GM20431 (cell line): ENCODE measurements at regions not wholly inside any gene's neighbourhood (a gene's known extent, or its start where the extent isn't known, plus 50 kb on each side); places are given as distances from the start of the nearest gene placed in this dataset.

Experiments used
- in situ Hi-C: fragments of 300-500 bp; cut with MseI, MboI; formaldehyde crosslinking; loops from one replicate; pipeline ENCODE4 v1.15.0; 2020; ENCODE audit warnings: low sequenced_read_pairs; ENCODE audit not compliant: unreplicated experiment

DNA sequence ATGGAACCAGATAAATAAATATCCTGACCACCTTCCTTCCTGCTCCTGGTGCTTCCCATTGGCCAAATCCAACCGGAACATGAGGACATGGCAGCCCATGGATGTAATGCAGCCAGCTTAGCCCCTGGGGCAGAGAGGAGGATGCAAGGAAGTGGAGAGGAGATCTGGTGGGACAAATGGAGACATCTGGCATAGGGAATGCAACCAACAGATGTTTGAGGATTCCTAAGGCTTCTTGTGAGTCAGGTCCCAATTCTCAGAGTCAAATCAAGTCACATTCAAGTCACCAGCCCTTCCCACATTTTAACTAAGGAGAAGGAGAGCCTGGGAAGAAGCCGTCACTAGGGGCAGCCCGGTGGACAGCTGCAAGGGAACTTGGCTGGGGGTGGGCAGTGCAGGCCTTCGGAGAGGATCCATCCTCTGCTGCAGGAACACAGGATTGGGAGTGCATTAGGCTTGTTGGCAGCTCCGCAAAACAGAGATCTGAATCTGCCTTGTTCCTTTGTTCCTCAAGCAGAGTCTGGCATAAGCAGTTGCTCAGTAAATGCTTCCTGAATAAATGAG lies 62.8 kb upstream of the HS3ST2 start:
- in situ Hi-C loops, result no loop called here

DNA sequence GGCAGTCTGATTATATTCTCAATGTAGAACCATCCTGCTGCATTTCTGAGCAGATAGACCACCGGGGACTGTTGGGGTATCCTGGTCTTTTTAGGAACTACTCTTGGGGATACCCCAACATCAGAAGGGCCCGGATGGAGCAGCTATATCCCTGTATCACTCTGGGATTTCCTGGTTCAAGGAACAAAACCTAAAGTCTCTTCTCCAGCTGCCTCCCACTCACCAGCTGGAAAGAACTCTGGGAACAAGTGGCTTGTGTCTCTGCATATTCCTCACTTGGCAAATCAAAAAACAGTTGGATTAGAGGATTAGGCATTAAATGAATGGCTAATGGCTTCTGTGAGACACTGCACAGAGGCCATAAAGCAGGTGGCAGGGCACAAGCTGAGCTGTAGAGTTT lies 62.3 kb upstream of the HS3ST2 start:
- in situ Hi-C loops, result no loop called here

DNA sequence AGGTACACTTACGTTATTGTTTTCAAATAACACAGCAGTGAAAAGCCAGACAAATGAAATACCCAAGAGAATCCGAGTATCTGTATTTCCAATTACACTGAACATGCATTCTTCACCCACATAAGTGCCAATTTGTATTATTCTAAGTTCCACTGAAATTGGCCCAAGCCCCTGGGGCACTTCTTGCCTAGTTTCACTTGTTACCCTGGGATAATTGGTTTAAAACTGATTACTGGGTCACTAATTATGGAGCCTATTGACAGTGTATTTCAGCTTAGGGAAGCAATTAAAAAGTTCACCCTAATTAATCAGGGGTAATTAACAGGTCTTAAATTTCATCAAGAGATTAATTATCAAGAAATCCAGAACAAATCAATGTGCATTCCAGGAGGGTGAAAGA lies 60.5 kb upstream of the HS3ST2 start:
- in situ Hi-C loops, result no loop called here

DNA sequence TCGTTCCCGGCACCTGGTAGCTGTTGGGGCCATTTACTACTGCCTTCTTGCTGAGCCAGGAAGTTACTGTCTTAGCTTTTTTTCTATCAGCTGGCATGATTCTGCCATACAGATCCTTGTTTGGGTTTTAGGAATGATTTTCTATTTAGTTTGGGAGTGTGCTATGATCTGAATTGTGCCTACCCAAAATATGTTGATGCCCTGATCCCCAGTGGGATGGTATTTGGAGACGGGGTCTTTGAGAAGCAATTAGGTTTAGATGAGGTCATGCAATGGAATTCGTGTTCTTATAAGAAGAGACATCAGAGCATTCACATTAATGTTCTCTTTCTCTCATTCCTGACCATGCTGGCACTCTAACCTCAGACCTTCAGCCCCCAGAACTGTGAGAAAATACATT lies 59.4 kb upstream of the HS3ST2 start:
- in situ Hi-C loops, result no loop called here

DNA sequence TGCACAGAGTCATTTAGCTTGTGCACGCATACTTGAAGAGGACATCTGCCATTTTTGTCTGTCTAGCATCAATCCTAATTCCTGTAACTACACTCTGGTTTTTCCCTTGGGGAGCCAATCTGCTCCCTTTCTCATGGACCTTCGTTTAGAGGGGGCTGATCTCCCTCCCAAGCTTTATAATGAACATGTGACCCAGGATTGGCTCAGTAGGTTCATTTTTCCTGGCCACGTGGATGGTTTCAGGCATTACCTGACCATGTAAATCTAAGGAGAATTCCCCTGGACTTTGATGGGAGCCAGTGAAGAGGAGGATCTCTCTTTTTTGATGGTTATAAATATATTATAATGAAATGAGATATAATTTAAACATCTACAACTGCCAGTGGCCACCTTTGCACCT lies 56.8 kb upstream of the HS3ST2 start:
- in situ Hi-C loops, result no loop called here

DNA sequence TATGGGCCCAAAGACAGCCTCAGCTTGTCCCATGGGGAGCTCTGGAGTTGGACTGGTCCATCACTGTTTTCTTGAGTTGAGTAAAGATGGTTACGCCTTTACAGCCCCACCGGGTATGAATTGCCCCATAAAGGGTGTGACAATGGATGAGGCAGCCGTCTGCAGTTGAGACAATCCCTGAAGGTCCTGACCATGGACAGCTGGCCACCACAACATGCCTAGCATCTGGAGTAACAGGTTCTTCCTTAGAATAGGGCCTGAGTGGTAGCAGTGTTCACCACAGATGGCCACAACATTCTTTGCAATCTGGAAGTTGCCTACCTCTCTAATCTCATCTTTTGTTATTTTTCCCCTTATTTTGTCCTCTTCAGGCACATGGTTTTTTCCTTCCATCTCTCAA lies 51.5 kb upstream of the HS3ST2 start:
- in situ Hi-C loops, result no loop called here

DNA sequence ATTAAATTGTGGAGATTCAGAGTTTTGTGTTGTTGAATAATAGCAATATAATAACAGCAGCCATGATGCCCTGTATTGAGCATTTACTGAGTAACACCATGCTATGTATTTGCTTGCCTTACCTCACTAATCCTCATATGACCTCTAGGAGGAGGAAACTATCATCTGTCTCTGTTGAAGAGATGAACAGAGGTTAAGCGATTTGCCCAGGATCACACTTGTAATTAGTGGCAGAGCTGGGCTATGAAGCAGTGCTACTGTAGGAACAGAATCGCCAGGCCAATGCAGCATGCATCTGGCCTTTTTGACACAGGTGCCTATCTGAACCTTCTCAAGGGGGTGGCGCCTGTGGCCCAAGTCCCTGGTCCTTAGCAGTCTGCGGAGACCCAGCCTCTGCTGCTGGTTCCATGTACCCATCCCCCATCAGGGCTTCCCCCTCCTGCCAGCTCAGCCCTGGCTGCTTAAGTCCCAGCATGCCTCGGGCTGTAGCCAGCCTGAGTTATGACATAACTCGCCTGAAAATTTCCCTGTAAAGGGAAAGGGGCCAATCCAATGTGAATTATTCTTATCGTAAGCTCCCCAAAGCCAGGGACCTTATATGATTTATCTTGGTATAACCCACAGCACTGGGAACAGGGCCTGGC lies 50.4 kb upstream of the HS3ST2 start:
- in situ Hi-C loops, result no loop called here
